H9 (cell line): ENCODE measurements at regions not wholly inside any gene's neighbourhood (a gene's known extent, or its start where the extent isn't known, plus 50 kb on each side); places are given as distances from the start of the nearest gene placed in this dataset.

ENCODE experiments used
- DNase-seq: peaks from one replicate; pipeline ENCODE4 v3.0.0-alpha.2; 2017
- H2AFZ ChIP-seq: one replicate; pipeline ENCODE4 v1.6.1; 2013; ENCODE audit warnings: mild to moderate bottlenecking, low read length, control low read depth, moderate library complexity
- H2AK5ac ChIP-seq: 2 replicates; pipeline ENCODE4 v1.6.1; 2013; ENCODE audit warnings: low read length, control low read depth, mixed read lengths; ENCODE audit not compliant: insufficient read length
- H2BK120ac ChIP-seq: one replicate; pipeline ENCODE4 v1.6.1; 2013; ENCODE audit warnings: low read depth, mild to moderate bottlenecking, low read length, control low read depth, inconsistent platforms; ENCODE audit not compliant: poor library complexity, severe bottlenecking
- H2BK12ac ChIP-seq: 2 replicates; pipeline ENCODE4 v1.6.1; 2013; ENCODE audit warnings: low read length, control low read depth, mixed read lengths, low read depth; ENCODE audit not compliant: insufficient read length
- H2BK15ac ChIP-seq: 2 replicates; pipeline ENCODE4 v1.6.1; 2013; ENCODE audit warnings: low read depth, low read length, control low read depth
- H2BK20ac ChIP-seq: one replicate; pipeline ENCODE4 v1.6.1; 2013; ENCODE audit warnings: low read depth, mild to moderate bottlenecking, low read length, control low read depth, inconsistent platforms; ENCODE audit not compliant: poor library complexity, severe bottlenecking
- H2BK5ac ChIP-seq: 2 replicates; pipeline ENCODE4 v1.6.1; 2013; ENCODE audit warnings: low read length, control low read depth, mixed read lengths; ENCODE audit not compliant: insufficient read length
- H3K14ac ChIP-seq: 2 replicates; pipeline ENCODE4 v1.6.1; 2013; ENCODE audit warnings: low read length, control low read depth; ENCODE audit not compliant: insufficient read depth
- H3K18ac ChIP-seq: 2 replicates; pipeline ENCODE4 v1.6.1; 2013; ENCODE audit warnings: low read depth, mild to moderate bottlenecking, mixed read lengths, low read length, control low read depth; ENCODE audit not compliant: insufficient read length
- H3K23ac ChIP-seq: 2 replicates; pipeline ENCODE4 v1.6.1; 2013; ENCODE audit warnings: low read length, control low read depth, mixed read lengths, low read depth; ENCODE audit not compliant: insufficient read length
- H3K23me2 ChIP-seq: 2 replicates; pipeline ENCODE4 v1.6.1; 2013; ENCODE audit warnings: low read depth, mild to moderate bottlenecking, mixed read lengths, low read length, control low read depth; ENCODE audit not compliant: insufficient read length, poor library complexity, severe bottlenecking
- H3K27ac ChIP-seq: 2 replicates; pipeline ENCODE4 v1.5.1; 2013; ENCODE audit warnings: low read length, control low read depth, mixed read lengths, low read depth; ENCODE audit not compliant: insufficient read length
- H3K27me3 ChIP-seq: 2 replicates; pipeline ENCODE4 v1.6.1; 2013; ENCODE audit warnings: low read length, control low read depth, inconsistent platforms; ENCODE audit not compliant: insufficient read depth
- H3K4ac ChIP-seq: 2 replicates; pipeline ENCODE4 v1.6.1; 2013; ENCODE audit warnings: low read depth, mild to moderate bottlenecking, control low read depth, inconsistent platforms, low read length, moderate library complexity
- H3K4me1 ChIP-seq: 2 replicates; pipeline ENCODE4 v1.6.1; 2013; ENCODE audit warnings: low read length, control low read depth, inconsistent platforms; ENCODE audit not compliant: insufficient read depth
- H3K4me2 ChIP-seq: 2 replicates; pipeline ENCODE4 v1.6.1; 2013; ENCODE audit warnings: low read length, control low read depth, mixed read lengths; ENCODE audit not compliant: insufficient read length, insufficient read depth
- H3K56ac ChIP-seq: 2 replicates; pipeline ENCODE4 v1.6.1; 2013; ENCODE audit warnings: low read depth, mild to moderate bottlenecking, mixed read lengths, low read length, control low read depth; ENCODE audit not compliant: insufficient read length
- H3K79me1 ChIP-seq: 2 replicates; pipeline ENCODE4 v1.6.1; 2013; ENCODE audit warnings: low read depth, mild to moderate bottlenecking, moderate library complexity, low read length, control low read depth, inconsistent platforms; ENCODE audit not compliant: insufficient read depth, poor library complexity, severe bottlenecking
- H3K79me2 ChIP-seq: 2 replicates; pipeline ENCODE4 v1.6.1; 2013; ENCODE audit warnings: low read length, control low read depth, inconsistent platforms; ENCODE audit not compliant: insufficient read depth
- H3K9ac ChIP-seq: 2 replicates; pipeline ENCODE4 v1.6.1; 2013; ENCODE audit warnings: low read length, control low read depth, mixed read lengths; ENCODE audit not compliant: insufficient read length; ENCODE audit errors: extremely low read depth
- H3K9me3 ChIP-seq: one replicate; pipeline ENCODE4 v1.6.1; 2013; ENCODE audit warnings: low read depth, low read length, inconsistent platforms; ENCODE audit not compliant: control insufficient read depth
- H3T11ph ChIP-seq: one replicate; pipeline ENCODE4 v1.6.1; 2013; ENCODE audit warnings: mild to moderate bottlenecking, low read length, control low read depth, inconsistent platforms
- H4K20me1 ChIP-seq: one replicate; pipeline ENCODE4 v1.6.1; 2013; ENCODE audit not compliant: control insufficient read depth, insufficient read length, insufficient read depth
- H4K5ac ChIP-seq: 2 replicates; pipeline ENCODE4 v1.6.1; 2013; ENCODE audit warnings: low read depth, mild to moderate bottlenecking, mixed read lengths, low read length, control low read depth; ENCODE audit not compliant: insufficient read length
- H4K8ac ChIP-seq: replicated peaks from 2 replicates; pipeline ENCODE4 v1.6.1; 2013; ENCODE audit warnings: low read length, control low read depth, mixed read lengths, low read depth; ENCODE audit not compliant: insufficient read length
- H4K91ac ChIP-seq: 2 replicates; pipeline ENCODE4 v1.6.1; 2013; ENCODE audit warnings: low read depth, mild to moderate bottlenecking, moderate library complexity, mixed read lengths, low read length, control low read depth; ENCODE audit not compliant: insufficient read length
- H3K27ac Mint-ChIP-seq, 3 experiments: 2 replicates in 2 of 3; 3 replicates in 1 of 3; pipeline ENCODE4 v1.8.0; 2020 to 2021; ENCODE audit warnings: mixed read lengths in 3 of 3, mild to moderate bottlenecking in 1 of 3, moderate library complexity in 1 of 3
- H3K27me3 Mint-ChIP-seq: 2 replicates; pipeline ENCODE4 v1.8.0; 2021; ENCODE audit warnings: low read depth, mild to moderate bottlenecking, moderate library complexity, mixed read lengths
- H3K36me3 Mint-ChIP-seq, 3 experiments: 2 replicates in 2 of 3; 3 replicates in 1 of 3; pipeline ENCODE4 v1.8.0; 2020 to 2021; ENCODE audit warnings: low read depth in 3 of 3, mixed read lengths in 3 of 3; ENCODE audit not compliant: insufficient read depth in 1 of 3
- H3K4me1 Mint-ChIP-seq, 2 experiments: 2 replicates each; pipeline ENCODE4 v1.8.0; 2020; ENCODE audit warnings: mixed read lengths in 2 of 2
- H3K4me3 Mint-ChIP-seq, 2 experiments: 2 replicates in 1 of 2; 3 replicates in 1 of 2; pipeline ENCODE4 v1.8.0; 2020 to 2021; ENCODE audit warnings: mild to moderate bottlenecking in 2 of 2, mixed read lengths in 2 of 2, moderate library complexity in 1 of 2
- H3K9me3 Mint-ChIP-seq, 2 experiments: 2 replicates in 1 of 2; 3 replicates in 1 of 2; pipeline ENCODE4 v1.8.0; 2020; ENCODE audit warnings: mild to moderate bottlenecking in 2 of 2, mixed read lengths in 2 of 2, moderate library complexity in 1 of 2
- CTCF ChIP-seq: fragments of 200-600 bp; sonication (generic); conservative IDR thresholded peaks from 3 replicates; pipeline ENCODE4 v1.8.0; 2021; ENCODE audit warnings: antibody characterized with exemption, mild to moderate bottlenecking
- WGBS: extraction: QIAGEN DNeasy Blood & Tissue Kit; methylation state at CpG from one replicate; pipeline ENCODE4 v1.1.7; 2013; ENCODE audit warnings: missing lambda C conversion rate, low lambda C conversion rate, mixed read lengths; ENCODE audit not compliant: insufficient read length; ENCODE audit errors: extremely low coverage; 5-methylcytosine and 5-hydroxymethylcytosine counted together

DNA sequence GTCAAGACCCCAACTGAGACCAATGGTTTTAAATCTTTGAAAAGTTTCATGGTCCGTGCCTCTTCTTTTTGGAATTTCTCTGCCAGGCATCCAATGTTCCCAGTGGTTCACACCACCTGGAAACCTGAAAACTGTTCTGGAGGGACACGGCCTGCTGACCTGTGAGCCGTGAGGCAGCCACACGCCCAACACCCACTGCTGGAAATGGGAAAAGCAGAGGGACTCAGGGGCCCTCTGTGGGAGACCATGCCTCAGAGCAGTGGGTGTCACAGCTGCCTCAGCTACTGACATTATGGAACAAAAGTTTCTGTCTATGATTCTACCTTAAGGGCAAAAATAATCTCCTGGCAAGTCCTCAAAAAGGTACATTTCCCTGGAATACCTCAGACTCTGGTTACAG lies 70.4 kb upstream of the VIPR2 start:
- Histone ChIP-seq H3K23ac (no peak overlapping the region), H3K79me1 (no peaks in the 10 kb centered on the region), H3K27me3 (no peaks in the 10 kb centered on the region), H2BK5ac (no peak overlapping the region), H4K91ac (no peak overlapping the region), H3K9me3 (no peaks in the 10 kb centered on the region), H3T11ph (no peak overlapping the region), H3K18ac (no peak overlapping the region), H4K8ac (no peak overlapping the region), H2BK20ac (no peak overlapping the region), H2BK15ac (no peak overlapping the region), H3K14ac (no peak overlapping the region), H3K9ac (no peak overlapping the region), H3K4me2 (no peak overlapping the region), H3K23me2 (peaks cover 2% of the 10 kb centered on the region), H3K79me2 (no peaks in the 10 kb centered on the region), H3K56ac (no peak overlapping the region), H2AK5ac (no peak overlapping the region), H4K5ac (no peak overlapping the region), H2BK120ac (no peak overlapping the region), H2AFZ (no peak overlapping the region), H4K20me1 (no peaks in the 10 kb centered on the region), H3K4ac (no peak overlapping the region), H3K27ac (no peak overlapping the region), H3K4me1 (peaks cover 7% of the 10 kb centered on the region; the same call in 1 of the 2 replicates), H2BK12ac (no peak overlapping the region)
- Mint-ChIP-seq H3K4me1 (no peaks in the 10 kb centered on the region), H3K4me3 (no peak overlapping the region), H3K36me3 (peaks cover 0 to 30% (median 0%) of the 10 kb centered on the region in 3 experiments; a peak in 2 of 7 replicates), H3K9me3 (peaks cover 0 to 95% of the 10 kb centered on the region in 2 experiments; a peak in 2 of 5 replicates), H3K27me3 (peaks cover 2% of the 10 kb centered on the region), H3K27ac (no peak overlapping the region; a peak in 1 of 7 replicates)
- no peak for TF ChIP-seq CTCF
- no CpG with 5 or more reads among the region's 4 CpGs for WGBS
- no peak for DNase-seq
